ENCODE measurements at regions not wholly inside any gene's neighbourhood (a gene's known extent, or its start where the extent isn't known, plus 50 kb on each side); places are given as distances from the start of the nearest gene placed in this dataset.

- no peak for FAIRE-seq
- DNase-seq (ENCODE audit: low spot score) = no peak
These were observed 258.9 kb upstream of the CXCR4 start for GRCh38 chr2:136376798-136377211.

GRCh38 chr2:136376211-136376610 lies 258.3 kb upstream of the CXCR4 start:
- DNase-seq (ENCODE audit: low spot score) (no peak), FAIRE-seq (no peak)

GRCh38 chr2:136375017-136375901 lies 257.3 kb upstream of the CXCR4 start:
- DNase-seq (ENCODE audit: low spot score) = no peak

GRCh38 chr2:136373841-136374240 lies 255.9 kb upstream of the CXCR4 start:
- FAIRE-seq (no peak), DNase-seq (ENCODE audit: low spot score) (no peak)

More at GRCh38 chr2:136375017-136375901, 257.3 kb upstream of the CXCR4 start:
- no peak for FAIRE-seq

- no peak for FAIRE-seq
- no peak for DNase-seq (ENCODE audit: low spot score)
These were observed 255.1 kb upstream of the CXCR4 start for GRCh38 chr2:136373029-136373428.

- DNase-seq (ENCODE audit: low spot score) = no peak
- FAIRE-seq = no peak
These were observed 246.0 kb upstream of the CXCR4 start for GRCh38 chr2:136363900-136364299.

- DNase-seq (ENCODE audit: low spot score) (no peak), FAIRE-seq (no peak)
These were observed 245.5 kb upstream of the CXCR4 start for GRCh38 chr2:136363470-136363869.

GRCh38 chr2:136362676-136363390 lies 244.9 kb upstream of the CXCR4 start:
- FAIRE-seq = no peak
- DNase-seq (ENCODE audit: low spot score) = no peak

GRCh38 chr2:136361521-136361920 lies 243.6 kb upstream of the CXCR4 start:
- FAIRE-seq (no peak), DNase-seq (ENCODE audit: low spot score) (no peak)

GRCh38 chr2:136360790-136361189 lies 242.8 kb upstream of the CXCR4 start:
- FAIRE-seq (no peak), DNase-seq (ENCODE audit: low spot score) (no peak)

GRCh38 chr2:136359121-136359965 lies 241.4 kb upstream of the CXCR4 start:
- FAIRE-seq = no peak
- DNase-seq (ENCODE audit: low spot score) = no peak

- FAIRE-seq = no peak
These were observed 240.6 kb upstream of the CXCR4 start for GRCh38 chr2:136358576-136358975.

GRCh38 chr2:136357007-136357380 lies 239.0 kb upstream of the CXCR4 start:
- FAIRE-seq (no peak), DNase-seq (ENCODE audit: low spot score) (no peak)

More at GRCh38 chr2:136358576-136358975, 240.6 kb upstream of the CXCR4 start:
- no peak for DNase-seq (ENCODE audit: low spot score)

- no peak for FAIRE-seq
These were observed 238.4 kb upstream of the CXCR4 start for GRCh38 chr2:136356125-136357006.

GRCh38 chr2:136351684-136352083 lies 233.7 kb upstream of the CXCR4 start:
- no peak for FAIRE-seq

More at GRCh38 chr2:136356125-136357006, 238.4 kb upstream of the CXCR4 start:
- DNase-seq (ENCODE audit: low spot score) = no peak

GRCh38 chr2:136347981-136348380 lies 230.0 kb upstream of the CXCR4 start:
- FAIRE-seq (no peak), DNase-seq (ENCODE audit: low spot score) (no peak)

More at GRCh38 chr2:136351684-136352083, 233.7 kb upstream of the CXCR4 start:
- no peak for DNase-seq (ENCODE audit: low spot score)

GRCh38 chr2:136344339-136344738 lies 226.4 kb upstream of the CXCR4 start:
- DNase-seq (ENCODE audit: low spot score) = no peak
- FAIRE-seq = no peak

- DNase-seq (ENCODE audit: low spot score) (no peak), FAIRE-seq (no peak)
These were observed 224.2 kb upstream of the CXCR4 start for GRCh38 chr2:136342138-136342537.

GRCh38 chr2:136334967-136335366 lies 217.0 kb upstream of the CXCR4 start:
- FAIRE-seq (no peak), DNase-seq (ENCODE audit: low spot score) (no peak)

GRCh38 chr2:136332436-136333095 lies 214.6 kb upstream of the CXCR4 start:
- FAIRE-seq = no peak

More at GRCh38 chr2:136332436-136333095, 214.6 kb upstream of the CXCR4 start:
- DNase-seq (ENCODE audit: low spot score) = no peak

Data from RCC 7860 (cell line).